ENCODE measurements at regions not wholly inside any gene's neighbourhood (a gene's known extent, or its start where the extent isn't known, plus 50 kb on each side); places are given as distances from the start of the nearest gene placed in this dataset.

- no peak overlapping the region for H3K4me3 ChIP-seq (ENCODE audit: low read depth in 1 of 3, low read length in 3 of 3)
- 88% methylated on average over 9 of the region's 9 CpGs for WGBS
- DNase-seq (ENCODE audit: low spot score) = no peak
- peaks cover 0 to 3% (median 2%) of the 10 kb centered on the region in 4 donors for H3K4me1 ChIP-seq (ENCODE audit: control insufficient read depth in 4 of 4, insufficient read depth in 4 of 4, low read length in 3 of 4)
- TF ChIP-seq RAD21 (IDR thresholded peaks at IDR 0.05) (no peak), HNF4G (IDR thresholded peaks at IDR 0.05) (no peak)
- no peak overlapping the region for H3K9ac ChIP-seq (ENCODE audit: low read depth in 1 of 2, low read length in 2 of 2)
- no peaks in the 10 kb centered on the region for H3K36me3 ChIP-seq (ENCODE audit: control insufficient read depth in 4 of 4, insufficient read depth in 3 of 4, low read depth in 1 of 4, low read length in 3 of 4)
- H3K27me3 ChIP-seq (ENCODE audit: control insufficient read depth in 4 of 4, insufficient read depth in 4 of 4, low read length in 3 of 4) = no peaks in the 10 kb centered on the region
- H3K9me3 ChIP-seq (ENCODE audit: control insufficient read depth in 4 of 4, low read length in 3 of 4) = no peaks in the 10 kb centered on the region
- no peak overlapping the region for H3K27ac ChIP-seq (ENCODE audit: low read depth in 1 of 2, low read length in 2 of 2)
These were observed 59.2 kb upstream of the CD93 start for GRCh38 chr20:23145281-23145700.

GRCh38 chr20:23144856-23145255 is 58.7 kb upstream of the CD93 start:
- DNase-seq (ENCODE audit: low spot score) = no peak
- TF ChIP-seq EGR1 (IDR thresholded peaks at IDR 0.05; ENCODE audit: low read depth in 2 of 2) (no peak), NR2F2 (IDR thresholded peaks at IDR 0.05) (no peak), MAX (IDR thresholded peaks at IDR 0.05) (no peak), GABPA (IDR thresholded peaks at IDR 0.05 in 1 of 2, conservative IDR thresholded peaks at IDR 0.05 in 1 of 2) (no peak), RXRA (IDR thresholded peaks at IDR 0.05) (no peak), CTCF (IDR thresholded peaks at IDR 0.05; ENCODE audit: low read depth, low read length, missing input control) (no peak), REST (IDR thresholded peaks at IDR 0.05) (no peak), HNF4A (conservative IDR thresholded peaks at IDR 0.05) (no peak), JUND (IDR thresholded peaks at IDR 0.05) (no peak), HNF4G (IDR thresholded peaks at IDR 0.05) (no peak), RAD21 (IDR thresholded peaks at IDR 0.05) (no peak), FOXA2 (IDR thresholded peaks at IDR 0.05) (no peak), SP1 (IDR thresholded peaks at IDR 0.05) (no peak)
- no peak overlapping the region for H3K4me3 ChIP-seq (ENCODE audit: low read depth in 1 of 3, low read length in 3 of 3)
- no peak overlapping the region for H3K27ac ChIP-seq (ENCODE audit: low read depth in 1 of 2, low read length in 2 of 2)
- H3K36me3 ChIP-seq (ENCODE audit: control insufficient read depth in 4 of 4, insufficient read depth in 3 of 4, low read depth in 1 of 4, low read length in 3 of 4) = no peaks in the 10 kb centered on the region
- H3K27me3 ChIP-seq (ENCODE audit: control insufficient read depth in 4 of 4, insufficient read depth in 4 of 4, low read length in 3 of 4) = no peaks in the 10 kb centered on the region
- H3K4me1 ChIP-seq (ENCODE audit: control insufficient read depth in 4 of 4, insufficient read depth in 4 of 4, low read length in 3 of 4) = peaks cover 0 to 3% (median 2%) of the 10 kb centered on the region in 4 donors
- no peak overlapping the region for H3K9ac ChIP-seq (ENCODE audit: low read depth in 1 of 2, low read length in 2 of 2)
- WGBS = 83% methylated on average over 7 of the region's 7 CpGs
- no peaks in the 10 kb centered on the region for H3K9me3 ChIP-seq (ENCODE audit: control insufficient read depth in 4 of 4, low read length in 3 of 4)
